Gastrocnemius medialis (tissue), 4 donors: ENCODE measurements at regions not wholly inside any gene's neighbourhood (a gene's known extent, or its start where the extent isn't known, plus 50 kb on each side); places are given as distances from the start of the nearest gene placed in this dataset.

ENCODE experiments used
- POLR2A ChIP-seq, 2 donors: fragments of 450-650 bp; IDR thresholded peaks; one replicate each; pipeline ENCODE4 v1.6.1; 2017; ENCODE audit warnings: antibody characterized with exemption in 2 of 2, mild to moderate bottlenecking in 2 of 2, moderate library complexity in 2 of 2
- TF ChIP-seq, protein P1 (sequence below), 5 experiments: fragments of 450-650 bp in 3 of 5; fragments of 200-600 bp in 2 of 5; sonication (generic) in 2 of 5; IDR thresholded peaks in 4 of 5; conservative IDR thresholded peaks in 1 of 5; 1 replicate in 4 of 5; 2 replicates in 1 of 5; pipeline ENCODE4 v1.5.1; 2016 to 2019; ENCODE audit warnings: antibody characterized with exemption in 5 of 5, mild to moderate bottlenecking in 3 of 5, moderate library complexity in 3 of 5

GRCh38 chr3:95923496-95924210 is 890.7 kb upstream of the EPHA6 start:
- TF ChIP-seq, protein P1, sequence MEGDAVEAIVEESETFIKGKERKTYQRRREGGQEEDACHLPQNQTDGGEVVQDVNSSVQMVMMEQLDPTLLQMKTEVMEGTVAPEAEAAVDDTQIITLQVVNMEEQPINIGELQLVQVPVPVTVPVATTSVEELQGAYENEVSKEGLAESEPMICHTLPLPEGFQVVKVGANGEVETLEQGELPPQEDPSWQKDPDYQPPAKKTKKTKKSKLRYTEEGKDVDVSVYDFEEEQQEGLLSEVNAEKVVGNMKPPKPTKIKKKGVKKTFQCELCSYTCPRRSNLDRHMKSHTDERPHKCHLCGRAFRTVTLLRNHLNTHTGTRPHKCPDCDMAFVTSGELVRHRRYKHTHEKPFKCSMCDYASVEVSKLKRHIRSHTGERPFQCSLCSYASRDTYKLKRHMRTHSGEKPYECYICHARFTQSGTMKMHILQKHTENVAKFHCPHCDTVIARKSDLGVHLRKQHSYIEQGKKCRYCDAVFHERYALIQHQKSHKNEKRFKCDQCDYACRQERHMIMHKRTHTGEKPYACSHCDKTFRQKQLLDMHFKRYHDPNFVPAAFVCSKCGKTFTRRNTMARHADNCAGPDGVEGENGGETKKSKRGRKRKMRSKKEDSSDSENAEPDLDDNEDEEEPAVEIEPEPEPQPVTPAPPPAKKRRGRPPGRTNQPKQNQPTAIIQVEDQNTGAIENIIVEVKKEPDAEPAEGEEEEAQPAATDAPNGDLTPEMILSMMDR (IDR thresholded peaks at IDR 0.05 in 4 of 5, conservative IDR thresholded peaks at IDR 0.05 in 1 of 5) = no peak
- TF ChIP-seq POLR2A (IDR thresholded peaks at IDR 0.05) = no peak
